ENCODE measurements at regions not wholly inside any gene's neighbourhood (a gene's known extent, or its start where the extent isn't known, plus 50 kb on each side); places are given as distances from the start of the nearest gene placed in this dataset.

DNA sequence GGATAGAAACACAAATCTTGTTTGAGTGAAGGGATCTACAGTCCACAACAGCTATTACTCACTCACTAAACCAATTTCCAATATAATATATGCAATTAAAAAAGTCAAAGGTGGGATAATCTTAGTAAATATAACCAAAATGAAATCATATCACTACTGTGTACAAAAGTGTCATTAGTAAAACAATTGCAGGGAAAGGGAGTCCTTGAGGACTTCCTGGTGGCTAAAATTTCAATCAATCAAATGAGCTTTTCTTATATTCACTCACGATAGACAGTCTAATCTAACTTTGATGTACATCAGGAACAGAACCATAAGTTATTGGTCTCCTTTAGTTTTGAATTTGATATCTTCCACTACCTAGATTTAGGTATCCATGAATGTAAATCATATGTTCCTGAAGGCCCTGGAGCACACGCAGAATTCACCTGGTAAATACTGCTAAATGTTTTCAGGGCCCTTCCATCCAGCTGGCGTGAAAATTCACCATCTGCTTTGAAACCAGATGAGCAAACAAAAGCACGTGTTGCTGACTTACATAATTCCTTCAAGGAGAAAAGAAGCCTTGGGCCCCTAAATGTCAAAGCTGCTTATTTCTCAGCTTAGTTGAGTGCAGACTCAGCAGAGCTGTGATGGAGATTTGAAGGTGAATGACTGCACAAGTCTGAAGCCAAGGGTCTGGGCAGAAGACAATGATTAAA lies 159.3 kb upstream of the TMEM196 start:
- Histone ChIP-seq H3K9me3 (ENCODE audit: control insufficient read depth in 5 of 5, low read length in 5 of 5) (peaks cover 0 to 6% (median 5%) of the 10 kb centered on the region in 5 donors), H3K4me1 (ENCODE audit: control insufficient read depth in 5 of 5, insufficient read depth in 5 of 5, low read length in 5 of 5) (no peaks in the 10 kb centered on the region), H3K27me3 (ENCODE audit: control insufficient read depth in 5 of 5, insufficient read depth in 4 of 5, low read length in 5 of 5) (no peaks in the 10 kb centered on the region), H3K9ac (ENCODE audit: low read length in 5 of 5) (no peak overlapping the region), H3K4me3 (ENCODE audit: low read depth in 1 of 5, low read length in 5 of 5) (no peak overlapping the region), H3K27ac (ENCODE audit: low read depth, low read length) (no peak overlapping the region), H3K36me3 (ENCODE audit: control insufficient read depth in 5 of 5, insufficient read depth in 5 of 5, low read length in 5 of 5) (no peaks in the 10 kb centered on the region)

- no peaks in the 10 kb centered on the region for H3K4me1 ChIP-seq (ENCODE audit: control insufficient read depth in 5 of 5, insufficient read depth in 5 of 5, low read length in 5 of 5)
- H3K9ac ChIP-seq (ENCODE audit: low read length in 5 of 5): no peak overlapping the region
- no peaks in the 10 kb centered on the region for H3K36me3 ChIP-seq (ENCODE audit: control insufficient read depth in 5 of 5, insufficient read depth in 5 of 5, low read length in 5 of 5)
- H3K27me3 ChIP-seq (ENCODE audit: control insufficient read depth in 5 of 5, insufficient read depth in 4 of 5, low read length in 5 of 5): no peaks in the 10 kb centered on the region
- peaks cover 0 to 5% (median 0%) of the 10 kb centered on the region in 5 donors for H3K9me3 ChIP-seq (ENCODE audit: control insufficient read depth in 5 of 5, low read length in 5 of 5)
- no peak overlapping the region for H3K4me3 ChIP-seq (ENCODE audit: low read depth in 1 of 5, low read length in 5 of 5)
- no peak overlapping the region for H3K27ac ChIP-seq (ENCODE audit: low read depth, low read length)
Observed at GRCh38 chr7:19930851-19931250, 157.4 kb upstream of the TMEM196 start.

GRCh38 chr7:19930051-19930450 lies 156.6 kb upstream of the TMEM196 start:
- Histone ChIP-seq H3K27ac (ENCODE audit: low read depth, low read length) (no peak overlapping the region), H3K27me3 (ENCODE audit: control insufficient read depth in 5 of 5, insufficient read depth in 4 of 5, low read length in 5 of 5) (no peaks in the 10 kb centered on the region), H3K9me3 (ENCODE audit: control insufficient read depth in 5 of 5, low read length in 5 of 5) (no peaks in the 10 kb centered on the region), H3K36me3 (ENCODE audit: control insufficient read depth in 5 of 5, insufficient read depth in 5 of 5, low read length in 5 of 5) (no peaks in the 10 kb centered on the region), H3K4me1 (ENCODE audit: control insufficient read depth in 5 of 5, insufficient read depth in 5 of 5, low read length in 5 of 5) (no peaks in the 10 kb centered on the region), H3K9ac (ENCODE audit: low read length in 5 of 5) (no peak overlapping the region), H3K4me3 (ENCODE audit: low read depth in 1 of 5, low read length in 5 of 5) (no peak overlapping the region)

GRCh38 chr7:19928247-19928646 lies 154.8 kb upstream of the TMEM196 start:
- no peaks in the 10 kb centered on the region for H3K9me3 ChIP-seq (ENCODE audit: control insufficient read depth in 5 of 5, low read length in 5 of 5)
- H3K4me3 ChIP-seq (ENCODE audit: low read depth in 1 of 5, low read length in 5 of 5): no peak overlapping the region
- no peak overlapping the region for H3K27ac ChIP-seq (ENCODE audit: low read depth, low read length)
- no peaks in the 10 kb centered on the region for H3K27me3 ChIP-seq (ENCODE audit: control insufficient read depth in 5 of 5, insufficient read depth in 4 of 5, low read length in 5 of 5)
- H3K4me1 ChIP-seq (ENCODE audit: control insufficient read depth in 5 of 5, insufficient read depth in 5 of 5, low read length in 5 of 5): no peaks in the 10 kb centered on the region
- no peaks in the 10 kb centered on the region for H3K36me3 ChIP-seq (ENCODE audit: control insufficient read depth in 5 of 5, insufficient read depth in 5 of 5, low read length in 5 of 5)
- H3K9ac ChIP-seq (ENCODE audit: low read length in 5 of 5): no peak overlapping the region

GRCh38 chr7:19920705-19921104 lies 147.3 kb upstream of the TMEM196 start:
- H3K27ac ChIP-seq (ENCODE audit: low read depth, low read length): no peak overlapping the region
- H3K9me3 ChIP-seq (ENCODE audit: control insufficient read depth in 5 of 5, low read length in 5 of 5): no peaks in the 10 kb centered on the region
- H3K4me3 ChIP-seq (ENCODE audit: low read depth in 1 of 5, low read length in 5 of 5): no peak overlapping the region
- H3K9ac ChIP-seq (ENCODE audit: low read length in 5 of 5): no peak overlapping the region
- H3K27me3 ChIP-seq (ENCODE audit: control insufficient read depth in 5 of 5, insufficient read depth in 4 of 5, low read length in 5 of 5): no peaks in the 10 kb centered on the region
- H3K36me3 ChIP-seq (ENCODE audit: control insufficient read depth in 5 of 5, insufficient read depth in 5 of 5, low read length in 5 of 5): no peaks in the 10 kb centered on the region
- peaks cover 0 to 4% (median 0%) of the 10 kb centered on the region in 5 donors for H3K4me1 ChIP-seq (ENCODE audit: control insufficient read depth in 5 of 5, insufficient read depth in 5 of 5, low read length in 5 of 5)

DNA sequence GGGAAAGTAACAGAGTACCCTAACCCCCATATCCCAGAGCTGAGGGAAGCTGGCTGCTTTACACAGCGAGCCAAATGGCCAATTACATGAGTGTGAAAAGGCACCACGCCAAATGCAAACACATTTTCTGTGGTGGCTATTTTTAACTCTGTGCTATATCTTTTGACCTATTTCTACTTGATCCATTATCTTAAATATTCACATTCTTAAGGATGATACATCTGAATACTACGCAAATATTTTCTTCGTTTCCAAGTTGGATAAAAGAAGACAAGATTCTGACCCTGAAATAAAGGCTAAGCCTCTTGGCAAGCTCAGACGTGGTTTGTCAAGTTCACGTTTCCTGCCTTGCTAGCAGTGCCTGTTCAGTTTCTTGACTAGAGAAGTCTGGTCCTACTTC lies 146.7 kb upstream of the TMEM196 start:
- no peaks in the 10 kb centered on the region for H3K9me3 ChIP-seq (ENCODE audit: control insufficient read depth in 5 of 5, low read length in 5 of 5)
- H3K27me3 ChIP-seq (ENCODE audit: control insufficient read depth in 5 of 5, insufficient read depth in 4 of 5, low read length in 5 of 5): no peaks in the 10 kb centered on the region
- peaks cover 0 to 4% (median 0%) of the 10 kb centered on the region in 5 donors for H3K4me1 ChIP-seq (ENCODE audit: control insufficient read depth in 5 of 5, insufficient read depth in 5 of 5, low read length in 5 of 5)
- H3K4me3 ChIP-seq (ENCODE audit: low read depth in 1 of 5, low read length in 5 of 5): no peak overlapping the region
- no peak overlapping the region for H3K9ac ChIP-seq (ENCODE audit: low read length in 5 of 5)
- no peaks in the 10 kb centered on the region for H3K36me3 ChIP-seq (ENCODE audit: control insufficient read depth in 5 of 5, insufficient read depth in 5 of 5, low read length in 5 of 5)
- no peak overlapping the region for H3K27ac ChIP-seq (ENCODE audit: low read depth, low read length)

DNA sequence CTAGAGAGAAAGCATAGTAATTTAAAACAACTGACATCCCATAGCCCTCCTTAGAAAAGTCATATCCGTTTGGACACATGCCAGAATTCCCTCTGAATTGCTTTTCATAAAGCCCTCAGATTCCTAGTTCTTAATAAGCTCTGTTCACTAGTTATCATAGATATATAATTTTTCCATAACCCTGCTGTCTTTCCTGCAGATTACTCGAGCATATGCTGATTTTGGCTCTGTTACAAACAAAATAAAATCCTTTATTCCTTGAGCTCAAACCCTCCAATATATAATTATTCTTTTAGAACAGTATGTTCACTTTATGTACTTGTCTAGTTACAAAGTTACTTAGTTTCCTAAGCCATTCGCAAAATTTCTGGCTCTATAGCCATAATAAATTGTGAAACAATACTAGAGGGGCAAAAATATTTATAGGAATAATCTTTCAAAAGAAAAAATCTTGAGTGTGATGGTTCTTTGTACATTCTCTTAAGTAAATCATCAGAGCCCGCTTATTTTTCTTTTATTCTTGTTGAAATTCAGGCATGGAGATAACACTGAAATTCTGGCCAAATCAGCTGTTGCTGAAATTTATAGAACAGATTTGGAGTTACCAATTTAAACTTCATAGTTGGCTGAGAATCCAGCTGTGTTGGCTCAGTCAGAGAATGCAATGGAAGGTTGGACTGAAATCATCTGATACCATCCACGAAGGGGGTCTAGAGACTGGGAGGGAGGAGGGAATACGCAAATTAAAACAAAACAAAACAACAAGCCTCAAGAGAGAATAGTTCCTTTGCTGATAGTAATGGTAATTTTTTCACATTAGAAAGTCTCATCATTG lies 146.1 kb upstream of the TMEM196 start:
- H3K9ac ChIP-seq (ENCODE audit: low read length in 5 of 5): no peak overlapping the region
- no peaks in the 10 kb centered on the region for H3K27me3 ChIP-seq (ENCODE audit: control insufficient read depth in 5 of 5, insufficient read depth in 4 of 5, low read length in 5 of 5)
- H3K9me3 ChIP-seq (ENCODE audit: control insufficient read depth in 5 of 5, low read length in 5 of 5): no peaks in the 10 kb centered on the region
- no peak overlapping the region for H3K27ac ChIP-seq (ENCODE audit: low read depth, low read length)
- H3K4me3 ChIP-seq (ENCODE audit: low read depth in 1 of 5, low read length in 5 of 5): no peak overlapping the region
- H3K36me3 ChIP-seq (ENCODE audit: control insufficient read depth in 5 of 5, insufficient read depth in 5 of 5, low read length in 5 of 5): no peaks in the 10 kb centered on the region
- peaks cover 0 to 4% (median 0%) of the 10 kb centered on the region in 5 donors for H3K4me1 ChIP-seq (ENCODE audit: control insufficient read depth in 5 of 5, insufficient read depth in 5 of 5, low read length in 5 of 5)

- no peaks in the 10 kb centered on the region for H3K36me3 ChIP-seq (ENCODE audit: control insufficient read depth in 5 of 5, insufficient read depth in 5 of 5, low read length in 5 of 5)
- H3K27me3 ChIP-seq (ENCODE audit: control insufficient read depth in 5 of 5, insufficient read depth in 4 of 5, low read length in 5 of 5): no peaks in the 10 kb centered on the region
- H3K9me3 ChIP-seq (ENCODE audit: control insufficient read depth in 5 of 5, low read length in 5 of 5): no peaks in the 10 kb centered on the region
- no peak overlapping the region for H3K27ac ChIP-seq (ENCODE audit: low read depth, low read length)
- H3K9ac ChIP-seq (ENCODE audit: low read length in 5 of 5): no peak overlapping the region
- no peak overlapping the region for H3K4me3 ChIP-seq (ENCODE audit: low read depth in 1 of 5, low read length in 5 of 5)
- H3K4me1 ChIP-seq (ENCODE audit: control insufficient read depth in 5 of 5, insufficient read depth in 5 of 5, low read length in 5 of 5): peaks cover 0 to 4% (median 0%) of the 10 kb centered on the region in 5 donors
Observed at GRCh38 chr7:19916046-19916445, 142.6 kb upstream of the TMEM196 start.

- Histone ChIP-seq H3K4me3 (ENCODE audit: low read depth in 1 of 5, low read length in 5 of 5) (no peak overlapping the region), H3K4me1 (ENCODE audit: control insufficient read depth in 5 of 5, insufficient read depth in 5 of 5, low read length in 5 of 5) (peaks cover 0 to 4% (median 0%) of the 10 kb centered on the region in 5 donors), H3K9ac (ENCODE audit: low read length in 5 of 5) (no peak overlapping the region), H3K9me3 (ENCODE audit: control insufficient read depth in 5 of 5, low read length in 5 of 5) (no peaks in the 10 kb centered on the region), H3K27me3 (ENCODE audit: control insufficient read depth in 5 of 5, insufficient read depth in 4 of 5, low read length in 5 of 5) (no peaks in the 10 kb centered on the region), H3K27ac (ENCODE audit: low read depth, low read length) (no peak overlapping the region), H3K36me3 (ENCODE audit: control insufficient read depth in 5 of 5, insufficient read depth in 5 of 5, low read length in 5 of 5) (no peaks in the 10 kb centered on the region)
Observed at GRCh38 chr7:19915596-19915995, 142.2 kb upstream of the TMEM196 start.

DNA sequence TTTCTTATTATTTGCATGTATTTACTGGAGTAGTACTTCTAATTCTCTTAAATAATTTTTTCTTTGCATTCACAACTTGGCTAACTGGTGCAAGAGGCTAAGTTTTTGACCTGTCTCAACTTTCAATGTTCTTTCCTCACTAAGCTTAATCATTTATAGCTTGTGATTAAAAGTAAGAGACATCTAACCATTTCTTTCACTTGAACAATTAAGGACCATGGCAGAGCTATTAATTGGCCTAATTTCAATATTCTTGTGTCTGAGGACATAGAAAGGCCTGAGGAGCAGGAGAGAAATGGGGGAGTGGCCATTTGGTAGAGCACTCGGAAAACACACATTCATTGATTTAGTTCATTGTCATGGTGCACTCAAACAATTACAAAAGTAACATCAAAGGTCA lies 141.4 kb upstream of the TMEM196 start:
- Histone ChIP-seq H3K4me3 (ENCODE audit: low read depth in 1 of 5, low read length in 5 of 5) (no peak overlapping the region), H3K36me3 (ENCODE audit: control insufficient read depth in 5 of 5, insufficient read depth in 5 of 5, low read length in 5 of 5) (no peaks in the 10 kb centered on the region), H3K27me3 (ENCODE audit: control insufficient read depth in 5 of 5, insufficient read depth in 4 of 5, low read length in 5 of 5) (no peaks in the 10 kb centered on the region), H3K9ac (ENCODE audit: low read length in 5 of 5) (no peak overlapping the region), H3K27ac (ENCODE audit: low read depth, low read length) (no peak overlapping the region), H3K4me1 (ENCODE audit: control insufficient read depth in 5 of 5, insufficient read depth in 5 of 5, low read length in 5 of 5) (peaks cover 0 to 4% (median 0%) of the 10 kb centered on the region in 5 donors), H3K9me3 (ENCODE audit: control insufficient read depth in 5 of 5, low read length in 5 of 5) (no peaks in the 10 kb centered on the region)
